CD4-positive, alpha-beta T cell treated with Interleukin-6 for 4 hours (primary cell): ENCODE measurements at regions not wholly inside any gene's neighbourhood (a gene's known extent, or its start where the extent isn't known, plus 50 kb on each side); places are given as distances from the start of the nearest gene placed in this dataset.
"Not testable (repeated sequence)": the region's sequence is repeated elsewhere in the genome, so short reads cannot be mapped to it uniquely, and the experiment has no call there.

Source experiments
- DNase-seq: peaks from one replicate; pipeline ENCODE4 v3.0.0-alpha.2; 2020; ENCODE audit warnings: mixed read lengths

DNA sequence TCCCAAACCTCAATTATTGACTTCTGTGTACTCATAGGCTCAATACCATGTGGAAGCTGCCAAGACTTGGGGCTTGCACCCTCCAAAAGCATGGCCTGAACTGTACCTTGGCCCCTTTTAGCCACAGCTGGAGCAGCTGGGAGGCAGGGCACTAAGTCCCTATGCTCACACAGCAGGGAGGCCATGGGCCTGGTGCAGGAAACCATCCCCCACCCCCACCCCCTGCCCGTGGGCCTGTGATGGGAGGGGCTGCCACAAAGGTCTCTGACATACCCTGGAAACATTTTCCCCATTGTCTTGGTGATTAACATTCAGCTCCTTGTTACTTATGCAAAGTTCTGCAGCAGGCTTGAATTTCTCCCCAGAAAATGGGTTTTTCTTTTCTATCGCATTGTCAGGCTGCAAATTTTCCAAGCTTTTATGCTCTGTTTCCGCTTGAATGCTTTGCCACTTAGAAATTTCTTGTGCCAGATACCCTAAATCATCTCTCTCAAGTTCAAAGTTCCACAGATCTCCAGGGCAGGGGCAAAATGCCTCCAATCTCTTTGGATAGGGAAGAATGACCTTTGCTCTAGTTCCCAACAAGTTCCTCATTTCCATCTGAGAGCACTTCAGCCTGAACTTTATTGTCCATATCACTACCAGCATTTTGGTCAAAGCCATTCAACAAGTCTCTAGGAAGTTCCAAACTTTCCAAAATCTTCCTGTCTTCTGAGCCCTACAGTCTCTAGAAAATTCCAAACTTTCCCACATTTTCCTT is 141.8 kb downstream of the AHR start:
- DNase-seq, result not testable (repeated sequence)

DNA sequence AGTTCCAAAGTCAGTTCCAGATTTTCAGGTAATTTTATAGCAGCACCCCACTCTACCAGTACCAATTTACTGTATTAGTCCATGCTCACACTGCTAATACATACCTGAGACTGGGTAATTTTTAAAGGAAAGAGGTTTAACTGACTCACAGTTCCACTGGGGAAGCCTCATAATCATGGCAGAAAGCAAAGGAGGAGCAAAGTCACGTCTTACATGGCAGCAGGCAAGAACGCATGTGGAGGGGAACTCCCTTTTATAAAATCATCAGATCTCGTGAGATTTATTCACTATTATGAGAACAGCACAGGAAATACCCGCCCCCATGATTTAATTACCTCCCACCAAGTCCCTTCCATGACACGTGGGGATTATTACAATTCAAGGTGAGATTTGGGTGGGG is 142.4 kb downstream of the AHR start:
- DNase-seq, result no peak

DNA sequence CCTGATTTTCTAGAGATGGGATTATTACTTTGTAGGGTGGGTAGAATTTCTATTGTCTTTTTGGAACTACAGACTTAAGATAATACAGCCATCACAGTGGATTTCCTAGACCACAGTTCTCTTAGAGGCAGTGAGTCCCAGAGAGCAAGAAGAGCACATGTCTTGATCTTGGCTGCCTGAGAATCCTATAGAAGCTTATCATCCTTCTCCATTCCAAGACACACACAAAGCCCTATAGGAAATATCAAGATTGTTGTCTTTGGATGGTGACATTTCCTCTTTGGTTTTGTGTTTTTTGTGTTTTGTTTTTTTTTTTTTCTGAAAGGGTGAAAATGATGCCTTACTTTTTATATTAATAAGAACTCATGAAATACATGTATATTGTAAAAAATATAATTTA is 143.1 kb downstream of the AHR start:
- no peak for DNase-seq

DNA sequence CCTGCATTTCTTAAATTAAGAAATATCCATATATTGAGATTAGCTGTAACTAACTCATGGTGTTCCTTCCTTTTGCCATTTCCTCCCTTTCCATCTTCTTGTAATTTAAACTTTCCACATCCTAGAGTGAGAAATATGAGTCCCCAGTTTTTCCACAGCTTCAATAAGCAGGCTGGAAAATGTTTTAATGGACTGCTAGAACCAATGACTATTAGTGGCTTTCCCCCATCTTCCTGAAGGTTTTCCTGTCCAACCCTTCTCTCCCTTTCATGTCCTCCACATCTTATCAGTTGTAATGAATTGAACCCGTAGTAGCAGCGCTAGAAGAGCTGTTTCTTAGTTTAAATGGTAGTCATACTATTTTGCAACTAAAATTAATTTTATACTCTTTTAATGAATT is 145.7 kb downstream of the AHR start:
- DNase-seq, result no peak

DNA sequence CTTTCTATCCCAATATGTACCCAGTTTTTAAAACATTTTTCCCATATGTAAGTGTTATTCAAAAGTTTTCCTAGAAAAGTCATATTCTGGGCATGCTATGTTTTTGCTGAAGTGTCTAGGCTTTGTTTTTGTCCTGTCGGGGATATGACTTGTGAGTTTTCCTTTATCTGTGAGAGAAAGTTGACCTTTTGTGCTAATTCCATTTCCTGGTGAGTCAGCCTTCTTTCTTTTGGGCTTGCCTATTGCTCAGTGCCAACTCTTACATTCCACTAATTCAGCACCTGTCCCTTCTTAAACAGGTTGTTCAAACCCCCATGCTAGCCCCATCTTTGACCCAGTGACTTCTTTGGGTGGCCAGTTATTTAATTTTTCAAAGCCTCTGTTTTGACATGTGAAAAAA is 146.2 kb downstream of the AHR start:
- DNase-seq, result no peak

DNA sequence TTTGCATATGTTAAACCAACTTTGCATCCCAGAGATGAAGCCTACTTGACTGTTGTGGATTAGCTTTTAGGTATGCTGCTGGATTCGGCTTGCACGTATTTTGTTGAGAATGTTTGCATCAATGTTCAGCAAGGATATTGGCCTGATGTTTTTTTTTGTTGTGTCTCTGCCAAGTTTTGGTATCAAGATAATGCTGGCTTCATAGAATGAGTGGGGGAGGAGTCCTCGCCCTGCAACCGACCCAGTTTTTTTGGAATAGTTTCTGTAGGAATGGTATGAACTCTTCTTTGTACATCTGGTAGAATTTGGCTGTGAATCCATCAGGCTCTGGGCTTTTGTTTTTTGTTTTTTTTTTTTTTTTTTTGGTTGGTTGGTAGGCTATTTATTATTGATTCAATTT is 147.9 kb downstream of the AHR start:
- no peak for DNase-seq

DNA sequence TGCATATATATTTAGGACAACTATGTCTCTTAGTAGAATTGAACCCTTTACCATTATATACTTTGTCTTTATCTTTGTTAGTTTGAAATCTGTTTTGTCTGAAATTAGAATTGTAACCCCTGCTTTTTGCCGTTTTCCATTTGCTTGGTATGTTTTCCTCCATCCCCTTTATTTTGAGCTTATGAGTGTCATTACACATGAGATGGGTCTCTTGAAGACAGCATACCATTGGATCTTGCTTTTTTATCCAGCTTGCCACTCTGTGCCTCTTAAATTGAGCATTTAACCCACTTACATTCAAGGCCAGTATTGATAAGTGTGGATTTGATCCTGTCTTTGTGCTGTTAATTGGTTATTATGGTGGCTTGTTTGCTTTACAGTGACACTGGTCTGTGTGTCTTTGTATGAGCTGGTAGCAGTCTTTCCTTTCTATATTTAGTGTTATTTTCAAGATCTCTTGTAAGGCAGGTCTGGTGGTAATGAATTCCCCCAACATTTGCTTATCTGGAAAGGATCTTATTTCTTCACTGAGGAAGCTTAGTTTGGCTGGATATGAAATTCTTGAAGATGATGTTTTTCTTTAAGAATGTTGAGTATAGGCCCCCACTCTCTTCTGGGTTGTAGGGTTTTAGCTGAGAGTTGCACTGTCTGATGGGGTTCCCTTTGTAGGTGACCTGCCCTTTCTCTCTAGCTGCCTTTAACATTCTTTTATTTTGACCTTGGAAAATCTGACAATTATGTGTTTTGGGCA is 149.5 kb downstream of the AHR start:
- DNase-seq, result no peak

DNA sequence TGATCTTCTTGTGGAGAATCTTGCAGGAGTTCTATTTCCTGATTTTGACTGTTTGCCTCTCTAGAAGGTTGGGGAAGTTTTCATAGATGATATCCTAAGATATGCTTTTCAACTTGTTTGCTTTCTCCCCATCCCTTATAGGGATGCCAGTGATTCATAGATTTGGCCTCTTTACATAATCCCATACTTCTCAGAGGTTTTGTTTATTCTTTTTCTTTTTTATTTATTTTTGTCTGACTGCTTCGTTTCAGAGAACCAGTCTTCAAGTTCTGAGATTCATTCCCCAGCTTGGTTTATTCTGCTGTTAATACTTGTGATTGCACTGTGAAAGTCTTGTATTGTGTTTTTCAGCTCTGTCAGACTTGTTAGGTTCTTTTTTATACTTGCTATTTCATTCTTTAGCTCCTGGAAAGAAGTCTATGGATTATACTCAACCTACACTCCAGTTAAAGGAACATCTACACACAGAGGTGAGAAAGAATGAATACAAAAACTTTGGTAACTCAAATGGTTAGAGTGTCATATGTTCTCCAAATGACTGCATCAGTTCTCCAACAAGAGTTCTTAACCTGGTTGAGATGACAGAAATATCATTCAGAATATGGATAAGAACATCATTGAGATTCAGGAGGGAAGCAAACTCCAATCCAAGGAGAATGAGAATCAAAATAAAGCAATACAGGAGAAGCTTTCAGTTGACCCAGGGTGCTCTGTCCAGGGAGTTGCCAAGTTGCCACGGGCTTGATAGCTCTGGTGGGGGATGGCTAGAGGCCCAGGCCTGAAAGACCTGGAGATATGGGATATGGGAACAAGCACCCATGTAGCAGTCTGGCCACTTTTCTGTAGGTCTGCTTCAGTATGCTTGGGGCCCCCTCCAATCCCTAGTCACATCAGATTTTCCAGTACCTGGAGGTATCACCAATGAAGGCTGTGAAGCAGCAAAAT is 150.3 kb downstream of the AHR start:
- DNase-seq, result no peak

DNA sequence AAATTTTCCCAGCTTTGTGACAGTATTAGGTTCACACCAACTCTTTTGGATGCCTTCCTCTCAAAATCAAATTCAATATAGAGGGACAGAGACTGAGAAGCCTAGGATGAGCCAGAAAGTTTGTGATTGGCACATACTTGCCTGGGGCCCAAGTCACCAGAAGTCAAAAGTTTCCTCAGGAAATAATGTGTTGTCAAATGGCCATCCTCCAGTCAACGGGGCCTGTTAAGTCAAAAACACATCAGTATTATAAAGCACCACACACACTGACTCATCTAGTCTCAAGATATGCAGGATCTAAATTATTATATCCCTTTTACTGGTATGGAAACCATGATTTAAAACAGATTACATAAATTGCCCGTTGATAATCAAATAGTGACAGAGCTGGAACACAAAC is 158.1 kb downstream of the AHR start:
- no peak for DNase-seq

DNA sequence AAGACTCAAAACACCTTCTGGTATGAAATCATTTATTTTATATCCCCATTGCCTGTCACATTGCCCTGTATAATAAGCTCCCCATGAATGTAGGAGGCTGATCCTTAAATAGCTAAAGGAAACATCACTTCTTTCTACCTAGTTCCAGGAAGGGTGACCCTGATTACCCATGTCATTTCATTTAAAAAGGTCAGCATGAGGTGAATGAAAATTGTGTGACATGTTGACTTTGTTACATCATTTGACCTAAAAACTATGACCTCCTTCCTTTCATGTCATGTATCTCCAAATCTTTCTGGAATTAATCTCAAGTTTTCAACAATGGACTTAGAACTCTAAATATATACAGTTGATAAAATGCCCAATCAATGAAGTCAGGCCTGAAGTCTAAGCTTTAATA is 161.5 kb downstream of the AHR start:
- no peak for DNase-seq

DNA sequence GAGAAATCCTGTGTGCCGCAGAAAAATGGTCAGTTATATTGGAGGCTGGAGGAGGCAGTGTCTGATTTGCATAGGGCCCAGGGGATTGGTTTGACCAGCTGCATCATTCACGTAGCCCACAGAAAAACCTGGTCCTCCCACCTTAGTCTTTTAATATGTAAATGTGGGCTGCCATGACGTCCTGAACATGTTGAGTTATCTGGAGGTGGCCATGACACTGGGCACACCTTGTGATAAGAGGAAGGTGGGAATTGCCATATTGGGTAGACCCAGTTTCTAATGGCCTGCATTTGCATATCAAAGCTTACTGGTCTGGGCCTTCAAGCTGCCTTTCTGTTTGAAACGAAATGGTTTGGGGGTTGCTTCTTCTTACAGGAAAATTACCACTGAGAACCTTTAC is 162.2 kb downstream of the AHR start:
- DNase-seq, result no peak

DNA sequence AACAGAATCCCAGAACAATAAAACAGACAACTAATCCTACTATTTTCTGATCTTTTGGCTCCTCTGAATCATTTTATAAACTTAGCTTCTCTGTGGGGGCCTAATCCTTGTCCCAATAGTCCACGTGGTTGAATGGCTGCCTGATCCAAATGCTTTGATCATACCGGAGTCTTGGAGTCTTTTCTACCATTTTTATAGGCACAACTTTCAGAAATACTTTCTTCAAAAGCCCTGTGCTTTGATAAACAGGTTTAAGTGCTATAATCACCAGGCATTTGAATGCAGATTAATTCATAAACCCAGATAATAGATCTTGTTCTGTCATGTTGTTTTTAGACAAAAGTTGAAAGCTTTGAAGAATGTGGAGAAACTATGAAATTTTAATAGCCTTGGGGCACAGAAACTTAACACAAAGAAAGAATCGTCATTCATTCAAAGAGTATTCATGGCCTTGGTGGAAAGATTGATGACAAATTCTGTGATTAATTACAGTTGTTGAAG is 163.7 kb downstream of the AHR start:
- no peak for DNase-seq

DNA sequence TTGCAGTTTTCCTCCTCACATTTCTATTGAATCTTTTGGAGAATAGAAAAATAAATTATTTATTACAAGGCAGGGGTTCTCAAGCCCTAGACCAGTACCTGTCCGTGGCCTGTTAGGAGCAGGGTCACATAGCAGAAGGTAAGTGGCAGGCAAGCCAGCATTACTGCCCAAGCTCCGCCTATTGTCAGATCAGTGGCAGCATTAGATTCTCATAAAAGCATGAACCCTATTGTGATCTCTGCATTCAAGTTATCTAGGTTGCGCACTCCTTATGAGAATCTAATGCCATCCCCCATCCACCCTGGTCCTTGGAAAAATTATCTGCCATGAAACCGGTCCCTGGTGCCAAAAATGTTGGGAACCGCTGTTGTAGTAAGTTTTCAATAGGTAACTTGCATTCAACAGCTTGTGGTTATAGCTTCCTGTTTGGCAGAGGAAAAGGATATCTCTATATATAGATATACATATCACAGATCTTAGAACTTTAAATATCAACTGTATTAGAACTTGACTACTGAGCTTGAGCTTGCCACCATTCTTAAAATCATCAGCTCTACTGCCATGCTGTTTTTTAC is 165.1 kb downstream of the AHR start:
- DNase-seq, result no peak

DNA sequence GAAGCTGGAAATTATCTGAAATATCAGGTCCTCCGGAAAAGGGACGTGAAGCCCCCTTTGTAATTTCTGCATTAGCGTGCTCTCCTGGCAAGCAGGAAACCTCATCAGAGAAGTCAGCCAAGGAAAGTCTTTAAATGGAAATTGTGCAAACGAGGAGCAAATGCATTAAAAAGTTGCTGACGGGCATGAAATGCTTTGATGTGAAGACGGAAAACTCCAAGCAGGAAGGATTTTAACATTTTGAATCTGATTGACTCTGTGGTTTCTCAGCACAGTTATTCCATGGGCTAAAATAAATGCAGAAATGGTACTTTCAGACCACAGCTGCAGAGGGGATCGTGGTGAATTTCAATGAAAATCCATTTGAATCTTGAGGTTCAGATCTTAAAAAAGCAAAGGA is 167.8 kb downstream of the AHR start:
- DNase-seq, result no peak

DNA sequence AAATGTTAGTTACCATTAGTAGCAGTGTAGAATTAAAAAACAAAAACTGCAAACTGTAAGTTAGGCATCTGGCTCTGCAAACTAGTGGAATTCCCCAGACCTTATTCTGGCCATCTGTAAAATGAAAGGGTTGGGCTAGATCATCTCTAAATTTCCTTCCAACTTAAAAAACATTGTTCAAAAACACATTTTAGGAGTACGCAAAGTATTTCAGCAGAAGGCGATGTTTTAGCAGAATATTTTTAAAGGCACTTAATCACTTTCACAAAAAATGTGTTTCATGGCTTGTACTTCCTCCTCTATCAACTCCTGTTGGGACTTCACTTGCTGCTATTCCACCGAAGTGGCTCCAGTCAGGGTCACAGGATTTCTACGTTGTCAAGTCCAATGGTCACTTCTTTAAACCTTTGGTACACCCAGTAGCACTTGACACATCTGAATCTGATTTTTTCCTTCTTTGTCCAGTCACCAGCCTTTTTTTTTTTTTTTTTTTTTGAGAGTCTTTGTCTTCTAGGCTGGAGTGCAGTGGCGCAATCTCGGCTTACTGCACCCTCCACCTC is 169.0 kb downstream of the AHR start:
- no peak for DNase-seq

DNA sequence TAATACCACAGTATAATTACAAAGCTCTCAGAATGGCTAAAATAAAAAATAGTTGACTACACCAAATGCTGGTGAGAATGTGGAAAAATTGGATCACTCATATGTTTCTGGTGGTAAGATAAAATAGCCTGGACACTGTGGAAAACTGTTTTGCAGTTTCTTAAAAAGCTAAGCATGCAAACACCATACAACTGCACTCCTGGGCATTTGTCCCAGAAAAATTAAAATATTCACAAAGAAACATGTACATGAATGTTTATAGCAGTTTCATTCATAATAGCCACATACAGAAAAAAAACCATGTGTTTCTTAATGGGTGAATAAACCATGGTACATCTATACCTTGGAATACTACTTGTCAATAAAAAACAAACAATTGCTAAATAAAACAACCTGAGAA is 172.9 kb downstream of the AHR start:
- DNase-seq, result no peak

DNA sequence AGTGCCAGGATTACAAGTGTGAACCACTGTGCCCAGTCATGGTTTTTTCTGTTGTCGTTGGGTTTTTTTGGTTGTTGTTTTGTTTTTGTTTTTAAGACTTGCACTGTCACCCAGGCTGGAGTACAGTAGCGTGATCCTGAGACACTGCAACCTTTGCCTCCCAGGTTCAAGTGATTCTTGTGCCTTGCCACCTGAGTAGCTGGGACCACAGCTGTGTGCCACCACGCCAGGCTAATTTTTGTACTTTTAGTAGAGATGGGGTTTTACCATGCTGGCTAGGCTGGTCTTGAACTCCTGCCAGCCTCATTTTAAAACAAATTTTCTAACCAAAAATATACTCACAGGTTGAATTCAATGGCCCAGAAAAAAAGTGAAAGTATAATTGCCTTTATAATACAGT is 174.1 kb downstream of the AHR start:
- no peak for DNase-seq

DNA sequence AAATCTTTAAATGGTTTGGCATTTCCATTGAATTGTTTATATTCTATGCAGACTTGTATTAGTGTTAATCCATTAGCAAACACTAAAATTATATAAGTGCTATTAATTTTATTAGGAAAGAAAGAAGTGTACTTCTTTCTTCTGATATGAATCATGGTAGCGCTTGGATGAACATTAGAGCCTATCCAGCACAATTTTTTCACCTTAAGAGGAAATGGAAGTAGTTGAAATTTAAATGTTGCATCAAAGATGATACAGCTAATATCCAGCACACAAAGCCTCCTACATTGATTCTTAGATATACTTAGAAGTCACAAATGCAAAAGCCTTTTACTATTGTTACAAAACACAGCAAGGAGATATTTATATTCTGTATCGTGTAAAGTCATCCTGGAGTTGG is 174.5 kb downstream of the AHR start:
- DNase-seq, result no peak

DNA sequence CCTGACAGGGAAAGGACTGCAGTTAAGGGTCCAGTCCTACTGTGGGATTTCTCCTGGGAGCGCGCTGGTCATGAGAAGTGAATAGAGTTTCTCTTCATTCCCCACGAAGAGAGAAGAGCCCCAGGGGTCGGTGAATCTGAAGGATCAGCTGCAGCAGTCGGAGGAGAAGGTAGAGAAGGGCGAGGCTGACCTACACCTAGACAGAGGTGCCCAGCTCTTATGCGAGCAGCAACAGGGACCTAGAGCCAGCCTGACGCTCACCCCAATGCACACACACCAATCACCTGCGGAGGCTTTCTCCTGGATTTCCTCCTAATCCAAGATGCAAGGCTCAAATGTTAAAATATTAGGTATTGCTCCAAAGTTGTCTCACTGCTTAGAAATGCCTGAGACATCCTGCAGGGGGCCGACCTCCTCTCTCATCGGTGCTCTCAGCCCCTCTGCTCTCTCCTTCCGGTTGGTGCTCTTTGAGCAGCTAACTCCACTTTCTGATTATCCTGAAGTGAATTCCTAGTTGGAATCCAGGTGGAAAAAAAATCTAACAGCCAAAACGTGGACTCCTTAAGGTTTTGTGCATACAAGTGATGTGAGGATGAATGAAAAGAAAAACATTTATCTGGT is 176.4 kb downstream of the AHR start:
- DNase-seq, result no peak

DNA sequence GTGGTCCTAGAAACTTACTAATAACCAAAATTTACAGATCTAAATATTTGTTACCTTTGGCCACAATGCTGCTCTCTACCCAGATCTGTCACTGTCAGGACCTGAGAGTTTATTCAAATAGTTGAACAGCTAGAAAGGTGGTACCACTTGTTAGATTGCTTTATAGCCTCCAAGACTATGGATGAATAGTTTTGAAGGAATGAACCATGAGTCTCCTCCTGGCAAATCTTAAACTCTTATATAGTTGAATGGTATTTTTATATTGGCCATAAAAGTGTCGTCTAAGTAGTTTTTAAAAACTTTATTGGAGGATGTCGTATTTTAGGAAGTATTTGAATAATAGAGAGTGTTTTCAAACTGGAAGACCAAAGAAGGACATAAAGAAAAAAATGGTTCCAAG is 178.7 kb downstream of the AHR start:
- DNase-seq, result no peak

DNA sequence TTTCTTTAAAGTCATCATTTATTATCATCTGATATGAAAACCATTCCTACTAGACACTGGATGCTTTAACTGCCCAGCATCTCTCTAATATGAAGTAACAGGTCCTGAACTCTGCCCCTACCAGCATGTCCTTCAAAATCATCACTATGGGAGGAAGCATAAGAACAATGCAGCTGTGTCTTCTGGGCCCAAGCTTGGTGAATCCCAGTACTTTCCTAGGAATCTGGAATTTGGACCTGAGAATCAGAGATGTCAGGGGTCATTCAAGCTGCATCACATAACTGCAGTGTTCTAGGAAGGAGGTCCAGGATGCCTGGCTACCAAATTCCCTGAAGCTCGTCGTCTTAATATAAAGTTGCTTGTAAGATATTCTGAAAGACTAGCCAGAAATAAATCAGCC is 182.7 kb downstream of the AHR start:
- DNase-seq, result no peak

DNA sequence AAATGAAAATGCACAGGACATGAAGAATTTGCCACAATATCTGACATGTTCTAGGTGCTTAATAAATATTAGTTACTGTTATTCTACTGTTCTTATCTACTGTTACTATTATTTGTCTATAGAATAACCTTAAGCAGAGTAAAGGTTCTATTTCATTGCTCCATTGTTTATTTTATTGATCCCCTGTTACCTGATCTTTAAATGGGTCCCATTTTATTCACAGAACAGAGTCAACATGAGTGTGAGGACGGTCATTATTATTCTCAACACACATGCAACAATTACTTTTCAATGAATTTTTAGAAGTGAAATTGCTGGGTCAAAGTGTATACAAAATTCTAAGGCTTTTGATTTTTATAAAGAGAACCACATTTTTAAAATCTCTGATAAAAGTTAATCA is 186.9 kb downstream of the AHR start:
- no peak for DNase-seq
